ENCODE measurements at regions not wholly inside any gene's neighbourhood (a gene's known extent, or its start where the extent isn't known, plus 50 kb on each side); places are given as distances from the start of the nearest gene placed in this dataset.
"Not testable (repeated sequence)": the region's sequence is repeated elsewhere in the genome, so short reads cannot be mapped to it uniquely, and the experiment has no call there.

GRCh38 chr9:135189497-135189896 is 102.0 kb downstream of the OLFM1 start:
- ChIA-PET CTCF (no interaction called here), POLR2A (no interaction called here)
- DNase-seq (ENCODE audit: extremely low spot score): no peak
- TF ChIP-seq ZNF384 (IDR thresholded peaks at IDR 0.05) (no peak), FOXK2 (IDR thresholded peaks at IDR 0.05) (no peak), SUZ12 (IDR thresholded peaks at IDR 0.05) (no peak), BHLHE40 (IDR thresholded peaks at IDR 0.05; ENCODE audit: borderline replicate concordance) (no peak), SP1 (IDR thresholded peaks at IDR 0.05) (no peak), ARNT (IDR thresholded peaks at IDR 0.05) (no peak), ELF4 (IDR thresholded peaks at IDR 0.05) (no peak), TARDBP (IDR thresholded peaks at IDR 0.05) (no peak), FOXA1 (IDR thresholded peaks at IDR 0.05) (no peak), CTBP1 (IDR thresholded peaks at IDR 0.05; ENCODE audit: borderline replicate concordance) (no peak), L3MBTL2 (conservative IDR thresholded peaks at IDR 0.05) (no peak), PKNOX1 (IDR thresholded peaks at IDR 0.05) (no peak), NFRKB (IDR thresholded peaks at IDR 0.05) (no peak), FOXM1 (IDR thresholded peaks at IDR 0.05; ENCODE audit: borderline replicate concordance) (no peak)

- DNase-seq (ENCODE audit: extremely low spot score): no peak
- CTCF ChIA-PET: no interaction called here
- POLR2A ChIA-PET: no interaction called here
- TF ChIP-seq NFRKB (IDR thresholded peaks at IDR 0.05): no peak
- TF ChIP-seq ELF4 (IDR thresholded peaks at IDR 0.05): no peak
- TF ChIP-seq BHLHE40 (IDR thresholded peaks at IDR 0.05; ENCODE audit: borderline replicate concordance): no peak
- no peak for TF ChIP-seq FOXA1 (IDR thresholded peaks at IDR 0.05)
- TF ChIP-seq LEF1 (IDR thresholded peaks at IDR 0.05; ENCODE audit: borderline replicate concordance): no peak
- TF ChIP-seq CTBP1 (IDR thresholded peaks at IDR 0.05; ENCODE audit: borderline replicate concordance): no peak
- TF ChIP-seq PKNOX1 (IDR thresholded peaks at IDR 0.05): no peak
- TF ChIP-seq SP1 (IDR thresholded peaks at IDR 0.05): no peak
- TF ChIP-seq TARDBP (IDR thresholded peaks at IDR 0.05): no peak
- TF ChIP-seq SUZ12 (IDR thresholded peaks at IDR 0.05): no peak
- no peak for TF ChIP-seq L3MBTL2 (conservative IDR thresholded peaks at IDR 0.05)
Observed at GRCh38 chr9:135190789-135191577, 103.5 kb downstream of the OLFM1 start.

GRCh38 chr9:135192686-135193085 is 105.2 kb downstream of the OLFM1 start:
- CTCF ChIA-PET: no interaction called here
- TF ChIP-seq FOXK2 (IDR thresholded peaks at IDR 0.05): no peak
- no peak for TF ChIP-seq LEF1 (IDR thresholded peaks at IDR 0.05; ENCODE audit: borderline replicate concordance)
- no peak for TF ChIP-seq BHLHE40 (IDR thresholded peaks at IDR 0.05; ENCODE audit: borderline replicate concordance)
- TF ChIP-seq ELF4 (IDR thresholded peaks at IDR 0.05): no peak
- no peak for TF ChIP-seq PKNOX1 (IDR thresholded peaks at IDR 0.05)
- no peak for TF ChIP-seq NFRKB (IDR thresholded peaks at IDR 0.05)
- no peak for TF ChIP-seq TARDBP (IDR thresholded peaks at IDR 0.05)
- no peak for TF ChIP-seq FOXM1 (IDR thresholded peaks at IDR 0.05; ENCODE audit: borderline replicate concordance)
- no peak for DNase-seq (ENCODE audit: extremely low spot score)
- POLR2A ChIA-PET: no interaction called here

- CTCF ChIA-PET; POLR2A ChIA-PET; DNase-seq (ENCODE audit: extremely low spot score): not testable (repeated sequence)
Observed at GRCh38 chr9:135195975-135196374, 108.5 kb downstream of the OLFM1 start.

- TF ChIP-seq ZNF384 (IDR thresholded peaks at IDR 0.05) (no peak), SUZ12 (IDR thresholded peaks at IDR 0.05) (no peak), ELF4 (IDR thresholded peaks at IDR 0.05) (no peak), CTBP1 (IDR thresholded peaks at IDR 0.05; ENCODE audit: borderline replicate concordance) (no peak), BHLHE40 (IDR thresholded peaks at IDR 0.05; ENCODE audit: borderline replicate concordance) (no peak), L3MBTL2 (conservative IDR thresholded peaks at IDR 0.05) (no peak), TARDBP (IDR thresholded peaks at IDR 0.05) (no peak), NFRKB (IDR thresholded peaks at IDR 0.05) (no peak), FOXA1 (IDR thresholded peaks at IDR 0.05) (no peak), SP1 (IDR thresholded peaks at IDR 0.05) (no peak)
Observed at GRCh38 chr9:135196474-135196873, 109.0 kb downstream of the OLFM1 start.

GRCh38 chr9:135198144-135198543 is 110.7 kb downstream of the OLFM1 start:
- POLR2A ChIA-PET: no interaction called here
- CTCF ChIA-PET: no interaction called here
- no peak for DNase-seq (ENCODE audit: extremely low spot score)
- no peak for TF ChIP-seq FOXK2 (IDR thresholded peaks at IDR 0.05)
- no peak for TF ChIP-seq NFRKB (IDR thresholded peaks at IDR 0.05)
- TF ChIP-seq BHLHE40 (IDR thresholded peaks at IDR 0.05; ENCODE audit: borderline replicate concordance): no peak
- TF ChIP-seq ARNT (IDR thresholded peaks at IDR 0.05): no peak
- no peak for TF ChIP-seq HDGF (IDR thresholded peaks at IDR 0.05; ENCODE audit: borderline replicate concordance)
- TF ChIP-seq PKNOX1 (IDR thresholded peaks at IDR 0.05): no peak
- no peak for TF ChIP-seq FOXM1 (IDR thresholded peaks at IDR 0.05; ENCODE audit: borderline replicate concordance)
- no peak for TF ChIP-seq TARDBP (IDR thresholded peaks at IDR 0.05)
- TF ChIP-seq L3MBTL2 (conservative IDR thresholded peaks at IDR 0.05): no peak
- no peak for TF ChIP-seq FOXA1 (IDR thresholded peaks at IDR 0.05)
- TF ChIP-seq CTBP1 (IDR thresholded peaks at IDR 0.05; ENCODE audit: borderline replicate concordance): no peak
- TF ChIP-seq ZNF384 (IDR thresholded peaks at IDR 0.05): no peak
- no peak for TF ChIP-seq LEF1 (IDR thresholded peaks at IDR 0.05; ENCODE audit: borderline replicate concordance)
- TF ChIP-seq ELF4 (IDR thresholded peaks at IDR 0.05): no peak
- TF ChIP-seq SUZ12 (IDR thresholded peaks at IDR 0.05): no peak
- no peak for TF ChIP-seq SP1 (IDR thresholded peaks at IDR 0.05)

More at GRCh38 chr9:135196474-135196873, 109.0 kb downstream of the OLFM1 start:
- CTCF ChIA-PET: no interaction called here
- POLR2A ChIA-PET: no interaction called here
- no peak for DNase-seq (ENCODE audit: extremely low spot score)

All from HEK293T (cell line).